Osteoblast (primary cell): ENCODE measurements at regions not wholly inside any gene's neighbourhood (a gene's known extent, or its start where the extent isn't known, plus 50 kb on each side); places are given as distances from the start of the nearest gene placed in this dataset.

Source experiments
- DNase-seq: peaks from one replicate; pipeline ENCODE4 v3.0.0; 2011; ENCODE audit warnings: low spot score, mixed read lengths; ENCODE audit not compliant: insufficient read length; ENCODE audit errors: missing footprints
- H2AFZ ChIP-seq: 2 replicates; pipeline ENCODE4 v1.6.0; 2011; ENCODE audit warnings: mild to moderate bottlenecking, low read length
- H3K27ac ChIP-seq: 2 replicates; pipeline ENCODE4 v1.5.1; 2011; ENCODE audit warnings: mild to moderate bottlenecking, low read depth, low read length, moderate library complexity
- H3K27me3 ChIP-seq: 2 replicates; pipeline ENCODE4 v1.6.0; 2012; ENCODE audit warnings: mild to moderate bottlenecking, control low read depth, inconsistent platforms, low read length, moderate library complexity; ENCODE audit not compliant: insufficient read depth
- H3K36me3 ChIP-seq: 2 replicates; pipeline ENCODE4 v1.5.1; 2011; ENCODE audit warnings: mild to moderate bottlenecking, low read length, control low read depth, moderate library complexity; ENCODE audit not compliant: insufficient read depth
- H3K4me1 ChIP-seq: 2 replicates; pipeline ENCODE4 v1.5.1; 2011; ENCODE audit warnings: mild to moderate bottlenecking, low read length, control low read depth, moderate library complexity; ENCODE audit not compliant: insufficient read depth
- H3K4me2 ChIP-seq: 2 replicates; pipeline ENCODE4 v1.6.0; 2011; ENCODE audit warnings: mild to moderate bottlenecking, low read length; ENCODE audit not compliant: insufficient read depth
- H3K4me3 ChIP-seq: fragments of 200-600 bp; sonication (generic); 3 replicates; pipeline ENCODE4 v1.5.1; 2012; ENCODE audit warnings: mild to moderate bottlenecking, low read length, inconsistent platforms; ENCODE audit not compliant: insufficient read depth
- H3K79me2 ChIP-seq: 2 replicates; pipeline ENCODE4 v1.6.0; 2012; ENCODE audit warnings: mild to moderate bottlenecking, low read length, control low read depth, inconsistent platforms; ENCODE audit not compliant: insufficient read depth
- H3K9me3 ChIP-seq: 2 replicates; pipeline ENCODE4 v1.5.1; 2011; ENCODE audit warnings: low read depth, low read length, control low read depth
- H4K20me1 ChIP-seq: 2 replicates; pipeline ENCODE4 v1.6.0; 2012; ENCODE audit warnings: mild to moderate bottlenecking, low read length, control low read depth; ENCODE audit not compliant: insufficient read depth
- CTCF ChIP-seq: IDR thresholded peaks from 2 replicates; pipeline ENCODE4 v1.5.1; 2011; ENCODE audit warnings: mild to moderate bottlenecking, low read depth, low read length, moderate library complexity; ENCODE audit errors: extremely low read depth

GRCh38 chr15:54850101-54850500 lies 346.6 kb downstream of the RSL24D1 start:
- Histone ChIP-seq H3K36me3 (no peaks in the 10 kb centered on the region), H2AFZ (no peak overlapping the region), H4K20me1 (no peaks in the 10 kb centered on the region), H3K27me3 (no peaks in the 10 kb centered on the region), H3K27ac (no peak overlapping the region), H3K4me2 (no peak overlapping the region), H3K79me2 (no peaks in the 10 kb centered on the region), H3K4me1 (no peaks in the 10 kb centered on the region), H3K9me3 (no peaks in the 10 kb centered on the region), H3K4me3 (no peak overlapping the region)
- DNase-seq: no peak
- no peak for TF ChIP-seq CTCF

- no peak for TF ChIP-seq CTCF
Measured at GRCh38 chr15:54843006-54843405, 353.7 kb downstream of the RSL24D1 start.

GRCh38 chr15:54841701-54842305 lies 354.9 kb downstream of the RSL24D1 start:
- Histone ChIP-seq H3K36me3 (no peaks in the 10 kb centered on the region), H3K4me2 (no peak overlapping the region), H3K4me1 (no peaks in the 10 kb centered on the region), H3K9me3 (no peaks in the 10 kb centered on the region), H2AFZ (no peak overlapping the region), H3K27me3 (no peaks in the 10 kb centered on the region), H3K27ac (no peak overlapping the region), H4K20me1 (no peaks in the 10 kb centered on the region), H3K4me3 (no peak overlapping the region), H3K79me2 (no peaks in the 10 kb centered on the region)
- DNase-seq: no peak
- no peak for TF ChIP-seq CTCF

More at GRCh38 chr15:54843006-54843405, 353.7 kb downstream of the RSL24D1 start:
- no peaks in the 10 kb centered on the region for H4K20me1 ChIP-seq
- no peaks in the 10 kb centered on the region for H3K4me1 ChIP-seq
- no peak overlapping the region for H2AFZ ChIP-seq
- H3K4me3 ChIP-seq: no peak overlapping the region
- no peaks in the 10 kb centered on the region for H3K36me3 ChIP-seq
- no peak overlapping the region for H3K4me2 ChIP-seq
- H3K79me2 ChIP-seq: no peaks in the 10 kb centered on the region
- H3K27me3 ChIP-seq: no peaks in the 10 kb centered on the region
- no peak overlapping the region for H3K27ac ChIP-seq
- DNase-seq: no peak
- H3K9me3 ChIP-seq: no peaks in the 10 kb centered on the region

GRCh38 chr15:54840621-54841398 lies 355.9 kb downstream of the RSL24D1 start:
- Histone ChIP-seq H3K9me3 (no peaks in the 10 kb centered on the region), H3K27me3 (no peaks in the 10 kb centered on the region), H3K36me3 (no peaks in the 10 kb centered on the region), H3K27ac (no peak overlapping the region), H3K4me2 (no peak overlapping the region), H4K20me1 (no peaks in the 10 kb centered on the region), H3K79me2 (no peaks in the 10 kb centered on the region), H2AFZ (no peak overlapping the region), H3K4me3 (no peak overlapping the region), H3K4me1 (no peaks in the 10 kb centered on the region)
- no peak for TF ChIP-seq CTCF
- DNase-seq: no peak
